H1 (cell line): ENCODE measurements at regions not wholly inside any gene's neighbourhood (a gene's known extent, or its start where the extent isn't known, plus 50 kb on each side); places are given as distances from the start of the nearest gene placed in this dataset.

Experiments
- EP300 ChIP-seq, 2 experiments: IDR thresholded peaks; 1 replicate in 1 of 2; 2 replicates in 1 of 2; pipeline ENCODE4 v1.6.1; 2011 to 2012; ENCODE audit warnings: low read depth in 2 of 2, low read length in 2 of 2, mild to moderate bottlenecking in 2 of 2, borderline replicate concordance in 1 of 2, inconsistent platforms in 1 of 2, moderate library complexity in 1 of 2
- PHF8 ChIP-seq: fragments of 200-600 bp; sonication (generic); conservative IDR thresholded peaks from 2 replicates; pipeline ENCODE4 v1.7.1; 2012; ENCODE audit warnings: low read depth, mild to moderate bottlenecking, inconsistent platforms, low read length, moderate library complexity
- SIRT6 ChIP-seq: IDR thresholded peaks from one replicate; pipeline ENCODE4 v1.7.1; 2012; ENCODE audit warnings: low read length, inconsistent platforms
- ZNF274 ChIP-seq: IDR thresholded peaks from 2 replicates; pipeline ENCODE4 v1.7.0; 2012; ENCODE audit warnings: low read length, borderline replicate concordance; ENCODE audit errors: extremely low read depth

- TF ChIP-seq PHF8 (no peak), EP300 (IDR thresholded peaks at IDR 0.05; ENCODE audit: borderline replicate concordance in 1 of 2, low read depth in 2 of 2, low read length in 2 of 2) (no peak), ZNF274 (no peak), SIRT6 (no peak)
These were observed 207.8 kb downstream of the SOCS6 start (continued) for GRCh38 chr18:70496353-70497294.
